Right lobe of liver (tissue), 6 donors: ENCODE measurements at regions not wholly inside any gene's neighbourhood (a gene's known extent, or its start where the extent isn't known, plus 50 kb on each side); places are given as distances from the start of the nearest gene placed in this dataset.

Experiments used
- ATAC-seq, 4 donors: fragments of 200-7000 bp; cut with Tn5 transposase; one replicate each; pipeline ENCODE4 v1.9.1; 2020; ENCODE audit warnings: mild to moderate bottlenecking in 4 of 4, moderate library complexity in 4 of 4
- DNase-seq, 3 donors: peaks; one replicate each; pipeline ENCODE4 v3.0.0-alpha.2; 2020
- H3K27ac ChIP-seq, 3 donors: fragments of 200-600 bp; one replicate each; pipeline ENCODE4 v1.8.0; 2022
- H3K27me3 ChIP-seq, 2 donors: fragments of 200-600 bp; one replicate each; pipeline ENCODE4 v1.8.0; 2022
- H3K36me3 ChIP-seq, 4 donors: fragments of 200-600 bp; sonication (generic) in 1 of 4; one replicate each; pipeline versions ENCODE4 v1.5.1 to v1.8.0; 2017 to 2022; ENCODE audit warnings: control low read depth in 1 of 4
- H3K4me1 ChIP-seq, 4 donors: fragments of 200-600 bp; sonication (generic) in 1 of 4; one replicate each; pipeline versions ENCODE4 v1.5.1 to v1.8.0; 2017 to 2022; ENCODE audit warnings: control low read depth in 1 of 4
- H3K4me3 ChIP-seq, 3 donors: fragments of 200-600 bp; one replicate each; pipeline ENCODE4 v1.8.0; 2022
- H3K9me3 ChIP-seq, 4 donors: fragments of 200-600 bp; sonication (generic) in 1 of 4; one replicate each; pipeline versions ENCODE4 v1.5.1 to v1.8.0; 2017 to 2022; ENCODE audit warnings: control low read depth in 1 of 4
- CTCF ChIP-seq, 4 donors: fragments of 200-600 bp in 3 of 4; fragments of 450-650 bp in 1 of 4; IDR thresholded peaks; one replicate each; pipeline versions ENCODE4 v1.5.1 to v1.8.0; 2016 to 2022; ENCODE audit warnings: antibody characterized with exemption in 4 of 4, mild to moderate bottlenecking in 2 of 4
- POLR2A ChIP-seq: fragments of 450-650 bp; IDR thresholded peaks from one replicate; pipeline ENCODE4 v1.6.1; 2017; ENCODE audit warnings: antibody characterized with exemption, mild to moderate bottlenecking
- WGBS: methylation state at CpG from one replicate; pipeline ENCODE4 v1.1.6; 2018; ENCODE audit warnings: low coverage, low lambda C conversion rate; ENCODE audit not compliant: insufficient coverage; ENCODE audit errors: missing lambda C conversion rate; 5-methylcytosine and 5-hydroxymethylcytosine counted together
- intact Hi-C, 2 donors: fragments of 100-400 bp; cut with DNase I; formaldehyde crosslinking; loops; one replicate each; pipeline versions ENCODE4 v1.11.2 to v1.14.1; 2022
- donor health status: DM: no; HTN: yes; CAD: no.
- donor health status: DM: no; HTN: no; CAD: no.
- donor health status: DM: no; HTN: no; CAD: no.
- donor health status: DM: no; HTN: yes; CAD: no.
- donor health status: DM: no; HTN: yes; CAD: no.

- TF ChIP-seq POLR2A (no peak), CTCF (IDR thresholded peaks at IDR 0.05) (no peak)
- Histone ChIP-seq H3K27ac (no peak overlapping the region), H3K4me3 (no peak overlapping the region), H3K4me1 (no peaks in the 10 kb centered on the region), H3K27me3 (no peaks in the 10 kb centered on the region), H3K9me3 (no peaks in the 10 kb centered on the region), H3K36me3 (no peaks in the 10 kb centered on the region)
- ATAC-seq = no peak
- WGBS = 80% methylated on average over 5 of the region's 7 CpGs
- no peak for DNase-seq
- intact Hi-C loops = no loop called here
Measured at GRCh38 chr13:83995930-83996329, 113.7 kb upstream of the SLITRK1 start.

- TF ChIP-seq POLR2A = no peak
- Histone ChIP-seq H3K27me3 (no peaks in the 10 kb centered on the region), H3K9me3 (no peaks in the 10 kb centered on the region), H3K27ac (no peak overlapping the region), H3K4me3 (no peak overlapping the region), H3K36me3 (no peaks in the 10 kb centered on the region), H3K4me1 (no peaks in the 10 kb centered on the region)
- intact Hi-C loops = no loop called here
- DNase-seq (no peak), ATAC-seq (no peak)
- WGBS = 52% methylated on average over 13 of the region's 13 CpGs
Measured at GRCh38 chr13:83992566-83993358, 110.5 kb upstream of the SLITRK1 start.

GRCh38 chr13:83987394-83987793 is 105.1 kb upstream of the SLITRK1 start:
- intact Hi-C loops = no loop called here
- Histone ChIP-seq H3K4me1 (no peaks in the 10 kb centered on the region), H3K36me3 (no peaks in the 10 kb centered on the region), H3K9me3 (no peaks in the 10 kb centered on the region), H3K27me3 (no peaks in the 10 kb centered on the region), H3K4me3 (no peak overlapping the region), H3K27ac (no peak overlapping the region)
- TF ChIP-seq CTCF (IDR thresholded peaks at IDR 0.05) = no peak
- TF ChIP-seq POLR2A = no peak
- DNase-seq (no peak), ATAC-seq (no peak)
- WGBS = 62% methylated on average over 1 of the region's 1 CpG

- no peak for ATAC-seq
- H3K4me1 ChIP-seq = no peaks in the 10 kb centered on the region
- no peaks in the 10 kb centered on the region for H3K9me3 ChIP-seq
- no peak for DNase-seq
- no peak for TF ChIP-seq CTCF (IDR thresholded peaks at IDR 0.05)
- TF ChIP-seq POLR2A = no peak
- H3K36me3 ChIP-seq = no peaks in the 10 kb centered on the region
- intact Hi-C loops = no loop called here
- 15% methylated on average over 1 of the region's 1 CpG for WGBS
- no peak overlapping the region for H3K4me3 ChIP-seq
- H3K27ac ChIP-seq = no peak overlapping the region
- no peaks in the 10 kb centered on the region for H3K27me3 ChIP-seq
Measured at GRCh38 chr13:83984793-83985192, 102.5 kb upstream of the SLITRK1 start.

GRCh38 chr13:83980331-83980730 is 98.1 kb upstream of the SLITRK1 start:
- Histone ChIP-seq H3K27me3 (no peaks in the 10 kb centered on the region), H3K4me3 (no peak overlapping the region), H3K9me3 (no peaks in the 10 kb centered on the region), H3K27ac (no peak overlapping the region), H3K4me1 (no peaks in the 10 kb centered on the region), H3K36me3 (no peaks in the 10 kb centered on the region)
- TF ChIP-seq CTCF (IDR thresholded peaks at IDR 0.05) (no peak), POLR2A (no peak)
- DNase-seq (no peak), ATAC-seq (no peak)
- 45% methylated on average over 5 of the region's 5 CpGs for WGBS
- intact Hi-C loops = no loop called here
